ENCODE measurements at regions not wholly inside any gene's neighbourhood (a gene's known extent, or its start where the extent isn't known, plus 50 kb on each side); places are given as distances from the start of the nearest gene placed in this dataset.

- TF ChIP-seq, protein P1, sequence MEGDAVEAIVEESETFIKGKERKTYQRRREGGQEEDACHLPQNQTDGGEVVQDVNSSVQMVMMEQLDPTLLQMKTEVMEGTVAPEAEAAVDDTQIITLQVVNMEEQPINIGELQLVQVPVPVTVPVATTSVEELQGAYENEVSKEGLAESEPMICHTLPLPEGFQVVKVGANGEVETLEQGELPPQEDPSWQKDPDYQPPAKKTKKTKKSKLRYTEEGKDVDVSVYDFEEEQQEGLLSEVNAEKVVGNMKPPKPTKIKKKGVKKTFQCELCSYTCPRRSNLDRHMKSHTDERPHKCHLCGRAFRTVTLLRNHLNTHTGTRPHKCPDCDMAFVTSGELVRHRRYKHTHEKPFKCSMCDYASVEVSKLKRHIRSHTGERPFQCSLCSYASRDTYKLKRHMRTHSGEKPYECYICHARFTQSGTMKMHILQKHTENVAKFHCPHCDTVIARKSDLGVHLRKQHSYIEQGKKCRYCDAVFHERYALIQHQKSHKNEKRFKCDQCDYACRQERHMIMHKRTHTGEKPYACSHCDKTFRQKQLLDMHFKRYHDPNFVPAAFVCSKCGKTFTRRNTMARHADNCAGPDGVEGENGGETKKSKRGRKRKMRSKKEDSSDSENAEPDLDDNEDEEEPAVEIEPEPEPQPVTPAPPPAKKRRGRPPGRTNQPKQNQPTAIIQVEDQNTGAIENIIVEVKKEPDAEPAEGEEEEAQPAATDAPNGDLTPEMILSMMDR (IDR thresholded peaks at IDR 0.05), result no peak
- TF ChIP-seq EZH2 (IDR thresholded peaks at IDR 0.05; ENCODE audit: borderline replicate concordance, insufficient read depth, low read depth, low read length, poor library complexity, severe bottlenecking), result no peak
These were observed 443.0 kb upstream of the KLF4 start for GRCh38 chr9:107932601-107933000.

Data from B cell (primary cell).